ENCODE measurements at regions not wholly inside any gene's neighbourhood (a gene's known extent, or its start where the extent isn't known, plus 50 kb on each side); places are given as distances from the start of the nearest gene placed in this dataset.

DNA sequence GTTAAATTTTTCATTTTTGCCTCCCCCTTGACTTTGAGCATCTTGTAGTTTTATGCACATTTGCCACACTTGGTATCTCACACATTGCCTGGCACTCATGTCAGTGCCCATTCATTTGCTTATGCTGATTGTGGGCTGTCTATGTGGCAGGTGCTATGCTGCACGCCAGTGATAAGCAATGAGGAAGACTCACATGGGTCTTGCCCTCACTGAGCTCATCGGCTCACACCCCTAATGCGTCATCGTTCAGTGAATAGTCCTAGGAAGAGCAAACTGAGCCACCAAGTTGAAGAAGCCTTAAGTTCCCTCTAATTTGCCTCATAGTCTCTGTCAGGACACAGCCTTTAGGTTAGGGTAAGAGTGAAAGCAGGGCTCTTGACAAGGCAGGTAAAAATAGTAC is 209.4 kb upstream of the IL12B start:
- no peak for TF ChIP-seq GATA2 (IDR thresholded peaks at IDR 0.05; ENCODE audit: low read depth, low read length)
- no peak for TF ChIP-seq GATA3 (IDR thresholded peaks at IDR 0.05; ENCODE audit: low read depth, low read length)

GRCh38 chr5:159543326-159543725 is 213.0 kb upstream of the IL12B start:
- no peak for TF ChIP-seq GATA3 (IDR thresholded peaks at IDR 0.05; ENCODE audit: low read depth, low read length)
- no peak for TF ChIP-seq GATA2 (IDR thresholded peaks at IDR 0.05; ENCODE audit: low read depth, low read length)

- TF ChIP-seq GATA3 (IDR thresholded peaks at IDR 0.05; ENCODE audit: low read depth, low read length), result no peak
- no peak for TF ChIP-seq GATA2 (IDR thresholded peaks at IDR 0.05; ENCODE audit: low read depth, low read length)
Measured at GRCh38 chr5:159545156-159545555, 214.9 kb upstream of the IL12B start.

DNA sequence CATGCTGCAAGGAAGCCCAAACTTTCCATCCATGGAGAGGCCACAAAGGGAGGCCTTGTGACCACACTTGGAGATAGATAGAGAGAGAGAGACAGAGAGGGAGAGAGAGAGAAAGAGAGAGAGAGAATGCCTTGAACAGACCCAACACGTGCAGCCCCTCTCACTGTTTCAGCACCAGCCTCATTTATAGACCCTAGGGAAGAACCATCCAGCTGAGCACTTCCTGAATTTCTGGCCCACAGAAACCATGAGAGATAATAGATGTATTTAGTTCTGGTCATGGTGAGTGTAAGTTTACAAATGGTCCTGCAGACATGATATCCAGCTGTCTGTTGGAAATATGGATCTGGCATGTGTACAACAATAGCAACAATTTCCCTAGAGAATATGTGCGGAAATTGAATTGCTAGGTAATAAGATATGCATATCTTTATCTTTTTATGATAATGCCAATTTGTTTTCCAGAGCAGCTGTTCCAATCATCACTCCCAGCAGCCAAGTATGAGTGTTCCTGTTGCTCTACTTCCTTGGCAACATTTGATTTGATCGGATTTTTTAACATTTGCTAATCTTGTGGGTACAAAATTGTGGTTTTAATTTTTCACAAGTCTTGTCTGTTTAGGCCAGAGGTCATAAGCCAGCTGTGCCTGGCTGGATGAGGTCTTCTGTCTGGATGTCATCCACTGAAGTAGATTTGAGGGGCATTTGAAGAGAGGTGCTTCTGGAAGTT is 217.3 kb upstream of the IL12B start:
- no peak for TF ChIP-seq GATA2 (IDR thresholded peaks at IDR 0.05; ENCODE audit: low read depth, low read length)
- TF ChIP-seq GATA3 (IDR thresholded peaks at IDR 0.05; ENCODE audit: low read depth, low read length), result no peak

GRCh38 chr5:159548517-159548916 is 218.2 kb upstream of the IL12B start:
- TF ChIP-seq GATA3 (IDR thresholded peaks at IDR 0.05; ENCODE audit: low read depth, low read length), result no peak
- TF ChIP-seq GATA2 (IDR thresholded peaks at IDR 0.05; ENCODE audit: low read depth, low read length), result no peak

GRCh38 chr5:159549046-159549445 is 218.8 kb upstream of the IL12B start:
- TF ChIP-seq GATA2 (IDR thresholded peaks at IDR 0.05; ENCODE audit: low read depth, low read length) (no peak), GATA3 (IDR thresholded peaks at IDR 0.05; ENCODE audit: low read depth, low read length) (no peak)

GRCh38 chr5:159550951-159551350 is 220.7 kb upstream of the IL12B start:
- TF ChIP-seq GATA2 (IDR thresholded peaks at IDR 0.05; ENCODE audit: low read depth, low read length), result no peak
- no peak for TF ChIP-seq GATA3 (IDR thresholded peaks at IDR 0.05; ENCODE audit: low read depth, low read length)

GRCh38 chr5:159552751-159553150 is 222.5 kb upstream of the IL12B start:
- no peak for TF ChIP-seq GATA2 (IDR thresholded peaks at IDR 0.05; ENCODE audit: low read depth, low read length)

- TF ChIP-seq GATA3 (IDR thresholded peaks at IDR 0.05; ENCODE audit: low read depth, low read length), result no peak
- TF ChIP-seq GATA2 (IDR thresholded peaks at IDR 0.05; ENCODE audit: low read depth, low read length), result no peak
Measured at GRCh38 chr5:159553792-159554191, 223.5 kb upstream of the IL12B start.

- TF ChIP-seq GATA2 (IDR thresholded peaks at IDR 0.05; ENCODE audit: low read depth, low read length), result no peak
- no peak for TF ChIP-seq GATA3 (IDR thresholded peaks at IDR 0.05; ENCODE audit: low read depth, low read length)
Measured at GRCh38 chr5:159555084-159555483, 224.8 kb upstream of the IL12B start.

DNA sequence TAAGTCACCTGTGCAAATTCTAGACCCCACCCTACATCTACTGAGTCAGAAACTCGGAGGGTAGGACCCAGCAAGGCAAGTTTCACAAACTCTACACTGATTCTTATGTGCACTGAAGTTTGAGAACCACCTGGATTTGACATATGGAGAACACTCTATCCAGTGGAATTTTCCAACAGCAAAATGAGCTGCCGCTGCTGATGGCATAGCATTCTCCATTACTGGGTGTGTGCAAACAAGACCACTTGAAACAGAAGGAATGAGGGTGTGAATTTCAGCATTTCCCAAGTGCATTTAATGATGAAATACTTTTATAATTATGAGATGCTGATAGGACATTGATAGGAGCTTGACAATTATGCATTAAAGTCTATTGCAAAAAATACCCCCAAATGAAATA is 229.1 kb upstream of the IL12B start:
- TF ChIP-seq GATA2 (IDR thresholded peaks at IDR 0.05; ENCODE audit: low read depth, low read length), result no peak
- TF ChIP-seq GATA3 (IDR thresholded peaks at IDR 0.05; ENCODE audit: low read depth, low read length), result no peak

DNA sequence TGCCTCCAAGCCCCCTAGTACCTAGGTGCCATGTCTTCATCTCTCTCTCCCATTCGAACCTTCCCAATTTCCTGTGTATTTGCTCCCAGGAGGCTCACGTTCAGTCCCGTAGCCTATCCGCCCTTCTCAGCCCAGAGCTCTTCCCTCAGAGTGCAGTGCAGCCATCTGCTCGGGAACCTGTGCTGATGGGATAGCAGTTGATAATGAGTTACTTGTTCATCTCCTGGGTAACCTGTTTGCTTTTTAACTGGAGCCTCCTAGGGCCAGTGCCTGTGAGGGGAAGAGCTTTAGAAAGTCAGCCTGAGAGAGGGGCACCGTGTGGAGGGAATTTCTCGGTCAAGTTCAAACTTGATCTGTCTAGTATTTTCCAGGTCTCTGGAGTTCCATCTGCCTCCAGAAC is 229.8 kb upstream of the IL12B start:
- TF ChIP-seq GATA3 (IDR thresholded peaks at IDR 0.05; ENCODE audit: low read depth, low read length) (no peak), GATA2 (IDR thresholded peaks at IDR 0.05; ENCODE audit: low read depth, low read length) (no peak)

DNA sequence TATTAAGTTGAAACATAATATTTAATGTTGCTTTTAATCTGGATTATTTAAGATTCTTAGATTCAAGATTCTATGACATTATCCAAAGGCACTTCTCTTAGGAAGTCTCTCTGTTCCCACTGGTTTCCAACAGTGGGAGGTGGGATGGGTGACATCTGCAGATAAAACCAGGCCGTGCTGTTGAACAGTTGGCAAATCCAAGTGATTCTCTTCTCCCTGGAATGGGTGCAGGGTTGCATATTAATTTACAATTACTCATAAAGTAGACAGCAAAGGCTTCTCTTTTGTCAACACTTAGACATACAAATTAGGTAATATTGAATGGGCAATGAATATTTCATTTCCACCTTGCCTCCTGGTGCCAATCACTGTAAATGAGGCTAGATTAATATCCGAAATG is 233.7 kb upstream of the IL12B start:
- no peak for TF ChIP-seq GATA2 (IDR thresholded peaks at IDR 0.05; ENCODE audit: low read depth, low read length)
- no peak for TF ChIP-seq GATA3 (IDR thresholded peaks at IDR 0.05; ENCODE audit: low read depth, low read length)

DNA sequence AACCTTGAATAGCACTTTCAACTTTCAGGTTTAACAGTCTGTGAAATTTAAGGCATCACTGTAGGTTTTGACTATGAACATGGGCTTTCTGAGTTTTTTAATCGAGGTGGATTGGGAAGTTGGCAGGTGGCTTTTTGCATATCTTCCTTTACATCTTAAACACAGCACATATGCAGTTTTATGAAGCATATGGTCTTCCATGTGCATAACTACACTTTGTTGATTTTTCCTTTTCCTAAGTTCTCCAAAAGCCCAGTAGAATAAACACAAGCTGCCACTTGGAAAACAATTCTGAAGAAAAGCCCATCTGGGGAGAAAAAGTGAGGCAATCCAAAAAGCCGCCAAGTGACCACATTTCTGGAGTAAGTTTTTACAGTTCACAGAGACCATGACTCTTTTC is 236.5 kb upstream of the IL12B start:
- TF ChIP-seq GATA2 (IDR thresholded peaks at IDR 0.05; ENCODE audit: low read depth, low read length) (no peak), GATA3 (IDR thresholded peaks at IDR 0.05; ENCODE audit: low read depth, low read length) (no peak)

DNA sequence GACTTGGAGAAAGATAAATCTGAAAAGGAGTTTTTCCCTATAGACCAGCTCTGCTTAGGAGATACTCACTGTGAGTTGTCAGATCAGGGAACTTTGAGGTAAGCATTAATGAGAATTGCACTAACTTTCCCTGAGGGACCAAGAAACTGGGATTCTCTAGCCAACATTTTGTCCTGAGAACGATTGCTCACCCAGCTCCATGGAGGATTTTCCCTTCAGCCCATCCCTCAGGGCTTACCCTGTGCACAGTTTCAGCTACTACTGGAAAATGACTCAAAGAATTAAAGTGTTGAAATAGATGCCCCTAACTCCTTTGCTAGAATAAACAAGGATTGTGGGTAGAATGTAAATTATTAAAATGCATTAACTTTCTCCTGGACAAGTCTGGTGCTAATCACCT is 237.2 kb upstream of the IL12B start:
- TF ChIP-seq GATA3 (IDR thresholded peaks at IDR 0.05; ENCODE audit: low read depth, low read length) (no peak), GATA2 (IDR thresholded peaks at IDR 0.05; ENCODE audit: low read depth, low read length) (no peak)

All from SH-SY5Y (cell line).